C4-2B (cell line): ENCODE measurements at regions not wholly inside any gene's neighbourhood (a gene's known extent, or its start where the extent isn't known, plus 50 kb on each side); places are given as distances from the start of the nearest gene placed in this dataset.

Experiments
- ZFX ChIP-seq: fragments of 450-650 bp; IDR thresholded peaks from 2 replicates; pipeline ENCODE4 v1.6.1; 2017
- TF ChIP-seq, protein P1 (sequence below): fragments of 450-650 bp; conservative IDR thresholded peaks from 2 replicates; pipeline ENCODE4 v1.5.1; 2017; ENCODE audit warnings: mild to moderate bottlenecking

DNA sequence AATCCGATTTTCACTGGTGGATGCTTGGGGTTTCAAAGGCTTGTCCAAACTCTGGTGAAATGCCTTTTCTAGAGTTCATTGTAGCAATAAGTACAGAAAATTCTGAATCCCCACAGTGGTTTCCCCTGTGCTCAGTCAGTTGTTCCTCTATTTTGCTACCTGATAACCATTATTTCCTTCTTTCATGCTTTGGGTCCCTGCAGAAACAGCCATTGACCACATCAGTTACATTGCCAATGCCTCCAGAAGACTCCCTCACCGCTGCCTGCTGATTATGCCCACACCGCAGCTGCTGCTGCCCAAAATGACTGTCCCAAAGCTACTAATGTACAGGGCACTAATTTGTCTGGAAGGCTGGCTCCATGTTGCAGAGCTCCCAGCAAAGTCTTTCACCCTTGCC lies 517.3 kb downstream of the KLF12 start:
- TF ChIP-seq, protein P1, sequence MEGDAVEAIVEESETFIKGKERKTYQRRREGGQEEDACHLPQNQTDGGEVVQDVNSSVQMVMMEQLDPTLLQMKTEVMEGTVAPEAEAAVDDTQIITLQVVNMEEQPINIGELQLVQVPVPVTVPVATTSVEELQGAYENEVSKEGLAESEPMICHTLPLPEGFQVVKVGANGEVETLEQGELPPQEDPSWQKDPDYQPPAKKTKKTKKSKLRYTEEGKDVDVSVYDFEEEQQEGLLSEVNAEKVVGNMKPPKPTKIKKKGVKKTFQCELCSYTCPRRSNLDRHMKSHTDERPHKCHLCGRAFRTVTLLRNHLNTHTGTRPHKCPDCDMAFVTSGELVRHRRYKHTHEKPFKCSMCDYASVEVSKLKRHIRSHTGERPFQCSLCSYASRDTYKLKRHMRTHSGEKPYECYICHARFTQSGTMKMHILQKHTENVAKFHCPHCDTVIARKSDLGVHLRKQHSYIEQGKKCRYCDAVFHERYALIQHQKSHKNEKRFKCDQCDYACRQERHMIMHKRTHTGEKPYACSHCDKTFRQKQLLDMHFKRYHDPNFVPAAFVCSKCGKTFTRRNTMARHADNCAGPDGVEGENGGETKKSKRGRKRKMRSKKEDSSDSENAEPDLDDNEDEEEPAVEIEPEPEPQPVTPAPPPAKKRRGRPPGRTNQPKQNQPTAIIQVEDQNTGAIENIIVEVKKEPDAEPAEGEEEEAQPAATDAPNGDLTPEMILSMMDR, result no peak
- TF ChIP-seq ZFX, result no peak
